ENCODE measurements at regions not wholly inside any gene's neighbourhood (a gene's known extent, or its start where the extent isn't known, plus 50 kb on each side); places are given as distances from the start of the nearest gene placed in this dataset.

GRCh38 chr3:5464649-5465048 lies 277.1 kb downstream of the EDEM1 start:
- Histone ChIP-seq H3K4me3 (no peak overlapping the region), H3K36me3 (no peaks in the 10 kb centered on the region), H3K27ac (peak overlapping the region in 3 of 8 donors; percentile 4 to 57 (median 55)), H3K9me3 (no peaks in the 10 kb centered on the region), H3K27me3 (replicated peaks in 1 of 7) (no peaks in the 10 kb centered on the region), H3K4me1 (peaks cover 0 to 24% (median 9%) of the 10 kb centered on the region in 6 donors)
- intact Hi-C loops (cut with DNase I; ENCODE audit: low total_unique reads): no loop called here
- TF ChIP-seq CTCF (IDR thresholded peaks at IDR 0.05 in 8 of 11, conservative IDR thresholded peaks at IDR 0.05 in 3 of 11) (no peak), POLR2A (IDR thresholded peaks at IDR 0.05) (no peak), POLR2AphosphoS5 (IDR thresholded peaks at IDR 0.05) (no peak)
- DNase-seq: no peak
- 45 to 66% (median 56%) methylated on average over 4 of the region's 4 CpGs for WGBS, 5 donors

GRCh38 chr3:5465183-5465582 lies 277.7 kb downstream of the EDEM1 start:
- H3K27me3 ChIP-seq (replicated peaks in 1 of 7): no peaks in the 10 kb centered on the region
- TF ChIP-seq CTCF (IDR thresholded peaks at IDR 0.05 in 8 of 11, conservative IDR thresholded peaks at IDR 0.05 in 3 of 11) (no peak), POLR2A (IDR thresholded peaks at IDR 0.05) (no peak), POLR2AphosphoS5 (IDR thresholded peaks at IDR 0.05) (no peak)
- peak overlapping the region in 3 of 8 donors; percentile 4 to 57 (median 55) for H3K27ac ChIP-seq
- H3K4me3 ChIP-seq: no peak overlapping the region
- no peak for DNase-seq
- peaks cover 0 to 24% (median 9%) of the 10 kb centered on the region in 6 donors for H3K4me1 ChIP-seq
- H3K36me3 ChIP-seq: no peaks in the 10 kb centered on the region
- 59 to 77% (median 69%) methylated on average over 3 of the region's 3 CpGs for WGBS, 5 donors
- no peaks in the 10 kb centered on the region for H3K9me3 ChIP-seq
- intact Hi-C loops (cut with DNase I; ENCODE audit: low total_unique reads): no loop called here

- intact Hi-C loops (cut with DNase I; ENCODE audit: low total_unique reads): no loop called here
- peaks cover 0 to 24% (median 9%) of the 10 kb centered on the region in 6 donors for H3K4me1 ChIP-seq
- DNase-seq: no peak
- peaks cover 0 to 3% (median 0%) of the 10 kb centered on the region in 7 donors for H3K27me3 ChIP-seq (replicated peaks in 1 of 7)
- no peak for TF ChIP-seq CTCF (IDR thresholded peaks at IDR 0.05 in 8 of 11, conservative IDR thresholded peaks at IDR 0.05 in 3 of 11)
- no peak for TF ChIP-seq POLR2A (IDR thresholded peaks at IDR 0.05)
- no peak for TF ChIP-seq POLR2AphosphoS5 (IDR thresholded peaks at IDR 0.05)
- no peaks in the 10 kb centered on the region for H3K36me3 ChIP-seq
- 47 to 75% (median 68%) methylated on average over 3 of the region's 3 CpGs for WGBS, 5 donors
- H3K9me3 ChIP-seq: no peaks in the 10 kb centered on the region
- H3K4me3 ChIP-seq: no peak overlapping the region
- peak overlapping the region in 1 of 8 donors; percentile 57 for H3K27ac ChIP-seq
Measured at GRCh38 chr3:5466065-5466464, 278.6 kb downstream of the EDEM1 start.

- WGBS, 5 donors: 73 to 86% (median 80%) methylated on average over 1 of the region's 1 CpG
- Histone ChIP-seq H3K9me3 (no peaks in the 10 kb centered on the region), H3K27me3 (replicated peaks in 1 of 7) (peaks cover 0 to 3% (median 0%) of the 10 kb centered on the region in 7 donors), H3K4me1 (peaks cover 0 to 24% (median 9%) of the 10 kb centered on the region in 6 donors), H3K27ac (no peak overlapping the region), H3K4me3 (no peak overlapping the region), H3K36me3 (no peaks in the 10 kb centered on the region)
- intact Hi-C loops (cut with DNase I; ENCODE audit: low total_unique reads): no loop called here
- no peak for DNase-seq
- TF ChIP-seq CTCF (IDR thresholded peaks at IDR 0.05 in 8 of 11, conservative IDR thresholded peaks at IDR 0.05 in 3 of 11) (no peak), POLR2A (IDR thresholded peaks at IDR 0.05) (no peak), POLR2AphosphoS5 (IDR thresholded peaks at IDR 0.05) (no peak)
Measured at GRCh38 chr3:5466717-5467116, 279.2 kb downstream of the EDEM1 start.

All from spleen (tissue), 11 donors.